ENCODE measurements at regions not wholly inside any gene's neighbourhood (a gene's known extent, or its start where the extent isn't known, plus 50 kb on each side); places are given as distances from the start of the nearest gene placed in this dataset.

DNA sequence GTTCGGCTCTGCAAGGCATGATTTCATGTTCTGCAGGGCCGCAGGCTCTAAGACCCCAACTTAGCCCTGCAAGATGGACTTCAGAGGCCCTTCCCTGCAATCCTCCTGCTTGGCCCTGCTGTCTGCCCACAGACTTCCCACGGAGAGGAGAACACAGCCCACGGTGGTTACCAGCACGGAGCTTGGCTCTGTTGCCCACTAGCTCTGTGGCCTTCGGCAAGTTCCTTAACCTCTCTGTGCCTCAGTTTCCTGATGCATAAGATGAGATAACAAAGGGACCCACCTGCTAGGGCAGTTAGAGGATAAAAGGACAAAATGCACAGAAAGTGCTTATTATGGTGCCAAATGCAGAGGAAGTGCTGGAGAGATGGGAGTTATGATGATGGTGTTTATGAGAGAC, 200.4 kb downstream of the HUNK start:
- TF ChIP-seq, protein P1, sequence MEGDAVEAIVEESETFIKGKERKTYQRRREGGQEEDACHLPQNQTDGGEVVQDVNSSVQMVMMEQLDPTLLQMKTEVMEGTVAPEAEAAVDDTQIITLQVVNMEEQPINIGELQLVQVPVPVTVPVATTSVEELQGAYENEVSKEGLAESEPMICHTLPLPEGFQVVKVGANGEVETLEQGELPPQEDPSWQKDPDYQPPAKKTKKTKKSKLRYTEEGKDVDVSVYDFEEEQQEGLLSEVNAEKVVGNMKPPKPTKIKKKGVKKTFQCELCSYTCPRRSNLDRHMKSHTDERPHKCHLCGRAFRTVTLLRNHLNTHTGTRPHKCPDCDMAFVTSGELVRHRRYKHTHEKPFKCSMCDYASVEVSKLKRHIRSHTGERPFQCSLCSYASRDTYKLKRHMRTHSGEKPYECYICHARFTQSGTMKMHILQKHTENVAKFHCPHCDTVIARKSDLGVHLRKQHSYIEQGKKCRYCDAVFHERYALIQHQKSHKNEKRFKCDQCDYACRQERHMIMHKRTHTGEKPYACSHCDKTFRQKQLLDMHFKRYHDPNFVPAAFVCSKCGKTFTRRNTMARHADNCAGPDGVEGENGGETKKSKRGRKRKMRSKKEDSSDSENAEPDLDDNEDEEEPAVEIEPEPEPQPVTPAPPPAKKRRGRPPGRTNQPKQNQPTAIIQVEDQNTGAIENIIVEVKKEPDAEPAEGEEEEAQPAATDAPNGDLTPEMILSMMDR (IDR thresholded peaks at IDR 0.05) = no peak
- TF ChIP-seq EP300 (IDR thresholded peaks at IDR 0.05) = no peak
- TF ChIP-seq POLR2A (IDR thresholded peaks at IDR 0.05) = no peak
- TF ChIP-seq POLR2AphosphoS5 (IDR thresholded peaks at IDR 0.05) = no peak

All from upper lobe of left lung (tissue), 4 donors.